Islet precursor cell (in vitro differentiated cells): ENCODE measurements at regions not wholly inside any gene's neighbourhood (a gene's known extent, or its start where the extent isn't known, plus 50 kb on each side); places are given as distances from the start of the nearest gene placed in this dataset.

Experiments used
- DNase-seq: peaks from one replicate; pipeline ENCODE4 v3.0.0-alpha.2; 2018

DNA sequence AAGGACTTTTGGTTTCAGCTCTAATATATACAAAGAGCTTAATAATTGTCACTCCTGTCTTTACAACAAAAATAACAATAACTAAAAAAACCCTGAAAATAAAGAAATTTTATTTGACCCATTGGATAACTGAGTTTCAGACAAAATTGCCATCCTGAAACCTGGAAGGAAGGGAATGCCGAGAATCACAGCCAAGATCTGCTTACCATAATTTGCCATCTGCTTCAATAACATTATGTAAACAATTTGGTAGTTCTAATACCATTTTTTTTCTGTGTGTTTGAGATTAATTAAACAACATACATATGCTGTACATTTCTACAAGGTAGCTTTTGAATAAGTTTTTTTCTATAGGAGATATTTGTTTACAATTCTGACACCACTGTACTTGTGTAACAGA, 596.3 kb upstream of the MGAT4C start:
- no peak for DNase-seq

GRCh38 chr12:86838711-86839110, 582.5 kb upstream of the MGAT4C start:
- DNase-seq = peak; percentile 41

DNA sequence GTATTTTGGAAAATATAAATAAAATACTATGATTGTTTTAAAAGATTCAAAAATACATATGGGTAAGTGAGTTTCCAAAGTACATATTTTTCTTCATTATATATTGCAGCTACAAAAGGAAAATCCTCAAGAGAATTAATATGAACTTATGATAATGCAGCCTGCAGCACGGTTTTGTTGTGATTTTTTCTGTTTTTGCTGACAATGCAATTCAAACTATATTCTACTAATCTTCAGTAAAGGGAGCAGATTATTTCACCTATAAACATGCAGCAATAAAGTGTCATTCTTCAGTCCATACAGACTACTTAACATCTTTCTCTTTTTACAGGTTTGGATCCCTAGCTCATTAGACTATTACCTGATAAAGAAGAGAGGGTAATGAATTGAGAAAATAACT, 582.1 kb upstream of the MGAT4C start:
- DNase-seq = no peak

GRCh38 chr12:86837246-86837645, 581.1 kb upstream of the MGAT4C start:
- DNase-seq = peak; percentile 52

- DNase-seq = no peak
Observed at GRCh38 chr12:86834217-86834616, 578.0 kb upstream of the MGAT4C start.

- no peak for DNase-seq
Observed at GRCh38 chr12:86827409-86827808, 571.2 kb upstream of the MGAT4C start.

DNA sequence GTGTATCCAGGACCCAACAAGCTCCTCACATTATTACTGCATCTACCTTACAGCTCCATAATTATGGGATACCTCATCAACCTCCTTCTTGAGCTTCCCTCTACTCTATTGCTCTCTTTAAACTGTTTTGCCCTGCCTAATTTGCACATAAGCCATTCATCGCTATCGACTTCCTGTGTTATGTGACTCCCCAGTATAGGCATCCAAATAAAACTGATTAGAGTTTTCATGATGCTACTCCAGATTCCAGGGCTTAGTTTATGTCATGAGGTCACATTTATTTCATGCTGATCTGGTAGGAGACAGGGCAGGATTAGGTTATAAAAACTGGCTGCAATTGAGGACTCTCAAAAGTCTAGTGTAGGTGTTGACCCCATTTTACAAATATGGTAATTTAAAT, 569.9 kb upstream of the MGAT4C start:
- DNase-seq = no peak

DNA sequence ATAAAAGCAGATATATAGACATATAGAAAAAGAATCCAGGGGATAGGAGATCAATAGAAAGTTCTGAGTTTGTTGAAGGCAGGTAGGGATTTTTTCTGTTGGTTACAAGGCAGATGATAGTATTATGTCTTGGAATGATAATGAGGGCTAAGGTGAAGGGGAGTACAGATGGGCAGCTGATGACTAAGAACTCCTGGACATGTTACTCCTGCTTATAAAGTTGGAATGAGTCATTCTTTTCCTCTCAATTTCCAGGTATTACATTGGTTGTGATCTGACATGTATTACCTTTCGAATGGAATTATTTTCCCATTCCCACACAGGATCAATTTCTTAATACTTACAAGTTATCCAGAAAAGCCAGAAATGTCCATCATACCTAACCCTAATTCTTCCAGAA, 545.2 kb upstream of the MGAT4C start:
- DNase-seq = no peak

GRCh38 chr12:86799616-86800015, 543.4 kb upstream of the MGAT4C start:
- no peak for DNase-seq

DNA sequence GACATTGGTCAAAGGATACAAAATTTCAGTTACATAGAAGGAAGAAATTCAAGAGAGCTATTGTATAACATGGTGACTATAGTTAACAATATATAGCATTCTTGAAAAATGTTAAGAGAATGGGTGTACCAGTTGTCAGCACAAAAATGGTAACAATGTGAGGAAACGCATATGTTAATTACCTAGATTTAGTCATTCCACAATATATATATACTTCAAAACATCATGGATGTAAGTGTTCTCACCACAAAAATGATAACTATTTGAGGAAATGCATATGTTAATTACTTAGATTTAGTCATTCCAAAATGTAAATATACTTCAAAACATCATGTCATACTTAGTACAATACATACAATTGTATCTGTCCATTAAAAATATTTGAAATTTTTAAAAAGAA, 540.4 kb upstream of the MGAT4C start:
- DNase-seq = no peak

DNA sequence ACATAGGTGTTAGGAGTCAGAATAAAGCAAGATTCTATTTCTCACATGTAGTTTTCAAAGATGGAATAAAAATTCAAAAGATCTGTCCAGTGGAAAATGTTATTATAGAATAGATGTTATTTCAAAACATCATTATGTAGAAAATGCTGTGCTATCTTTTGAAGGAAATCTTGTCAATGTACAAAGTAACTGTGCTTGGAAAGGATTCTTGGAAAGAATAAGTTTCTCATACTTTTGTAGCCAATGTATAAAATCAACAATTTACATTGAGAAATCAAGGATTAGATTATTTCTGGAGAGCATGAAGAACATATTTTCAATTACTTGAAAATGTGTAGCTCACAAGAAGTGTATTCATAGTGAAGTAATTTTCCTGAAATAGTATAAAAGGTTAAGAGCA, 532.5 kb upstream of the MGAT4C start:
- no peak for DNase-seq

- DNase-seq = no peak
Observed at GRCh38 chr12:86787419-86787818, 531.2 kb upstream of the MGAT4C start.

- no peak for DNase-seq
Observed at GRCh38 chr12:86777325-86777724, 521.1 kb upstream of the MGAT4C start.

DNA sequence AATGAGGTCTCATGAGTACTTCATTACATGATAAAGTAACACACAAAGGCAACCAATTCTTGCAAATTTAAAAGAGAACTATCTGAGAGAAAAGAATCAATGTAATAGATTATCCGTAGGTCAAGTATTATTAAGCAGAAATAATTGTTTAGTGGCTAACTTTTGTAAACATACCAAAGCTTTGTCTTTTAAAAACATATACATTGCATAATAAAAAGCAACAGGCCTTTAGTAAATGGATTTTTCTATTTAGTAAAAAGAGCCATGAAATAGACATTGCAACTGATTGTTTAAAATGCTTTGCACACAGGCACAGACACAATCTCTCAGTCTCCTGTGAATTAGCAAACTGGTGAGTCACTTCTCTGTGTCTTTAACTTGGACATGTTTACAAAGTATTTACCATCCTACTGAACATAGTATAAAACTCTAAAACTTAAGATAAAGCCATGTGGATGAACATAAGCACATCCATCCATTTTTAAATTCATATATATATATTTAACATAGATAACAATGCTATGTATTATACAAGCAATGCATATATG, 518.7 kb upstream of the MGAT4C start:
- no peak for DNase-seq

GRCh38 chr12:86772696-86773095, 516.5 kb upstream of the MGAT4C start:
- DNase-seq = no peak

- no peak for DNase-seq
Observed at GRCh38 chr12:86770871-86771270, 514.7 kb upstream of the MGAT4C start.

DNA sequence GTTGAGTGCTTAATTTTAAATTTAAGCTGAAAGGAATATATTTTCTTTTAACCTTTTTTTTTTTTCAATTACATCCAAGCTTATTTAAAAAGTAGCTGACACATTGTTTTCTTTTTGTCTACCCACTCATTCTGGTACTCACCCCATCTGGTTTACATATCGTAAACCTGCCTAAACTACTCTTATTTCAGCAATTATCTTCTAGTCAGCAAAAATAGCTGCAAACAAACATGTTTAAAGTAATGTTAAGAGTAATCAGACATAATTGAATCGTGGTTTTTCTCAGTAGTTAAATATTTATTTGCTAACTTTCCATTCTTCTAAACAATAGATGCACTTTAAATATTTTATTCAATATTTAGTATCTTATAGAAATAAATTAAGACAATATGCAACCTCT, 492.7 kb upstream of the MGAT4C start:
- no peak for DNase-seq

DNA sequence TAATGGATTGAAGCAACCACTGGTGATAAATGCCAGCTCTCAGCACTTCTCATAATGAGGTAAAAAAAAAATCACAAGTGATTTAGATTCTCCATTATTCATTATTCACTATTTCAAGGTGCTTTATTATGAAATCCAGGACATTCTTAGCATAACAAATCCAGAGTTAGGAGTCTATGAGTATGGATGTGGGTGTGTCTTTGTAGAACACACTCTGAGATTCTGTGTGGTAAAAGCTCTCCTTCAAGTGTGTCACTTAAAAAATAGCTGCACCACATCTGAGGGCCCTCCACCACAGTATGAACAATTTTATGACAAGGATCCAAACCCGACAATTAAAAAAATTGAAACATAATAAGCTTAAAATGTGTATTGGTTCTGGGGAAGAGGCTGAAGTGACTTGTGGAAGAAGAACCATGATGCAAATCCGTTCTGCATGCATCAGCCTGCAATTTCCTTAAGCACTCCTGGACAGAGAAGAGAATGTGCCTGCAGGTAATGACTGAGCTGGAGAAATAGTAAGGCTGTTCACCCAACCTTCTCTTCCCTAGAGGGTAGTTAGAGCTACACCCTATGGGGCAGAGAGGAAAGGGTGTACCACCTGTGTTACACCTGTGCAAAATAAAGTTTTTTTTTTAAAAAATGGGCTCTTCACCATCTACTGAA, 488.5 kb upstream of the MGAT4C start:
- DNase-seq = no peak

DNA sequence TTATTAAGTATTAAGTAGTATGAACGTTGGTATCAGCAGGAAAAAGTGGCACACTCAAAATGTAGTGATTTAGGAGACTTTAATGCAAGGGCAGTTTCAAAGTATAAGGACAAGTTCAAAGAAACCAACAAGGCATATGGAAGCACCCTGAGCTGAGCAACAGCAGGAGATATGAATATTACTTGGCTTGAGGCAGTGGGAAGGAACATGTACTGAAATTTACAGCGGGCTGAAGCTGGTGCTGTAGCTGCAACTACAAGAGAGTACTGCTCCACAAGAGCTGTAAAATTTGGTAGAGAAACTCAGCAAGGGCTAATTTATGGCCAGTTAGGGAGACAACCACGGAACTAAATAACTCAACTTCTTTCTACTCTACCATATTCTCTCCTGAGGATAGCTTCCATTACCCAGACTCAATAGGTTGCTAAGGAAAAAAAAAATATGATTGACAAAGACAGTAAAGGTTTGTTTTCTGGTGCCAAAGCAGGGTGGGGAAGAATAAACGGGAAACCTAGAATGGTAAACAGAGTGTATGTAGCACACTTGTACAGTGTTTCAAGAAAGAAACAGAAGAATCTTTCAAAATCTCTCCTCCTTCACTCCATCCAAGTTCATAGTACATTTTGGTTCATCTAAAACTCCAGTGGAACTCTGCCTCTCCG, 487.8 kb upstream of the MGAT4C start:
- DNase-seq = no peak

GRCh38 chr12:86741531-86741930, 485.3 kb upstream of the MGAT4C start:
- DNase-seq = no peak

GRCh38 chr12:86735851-86736250, 479.7 kb upstream of the MGAT4C start:
- no peak for DNase-seq

- no peak for DNase-seq
Observed at GRCh38 chr12:86735072-86735471, 478.9 kb upstream of the MGAT4C start.

GRCh38 chr12:86730233-86730632, 474.0 kb upstream of the MGAT4C start:
- no peak for DNase-seq

GRCh38 chr12:86729739-86730138, 473.5 kb upstream of the MGAT4C start:
- DNase-seq = no peak

DNA sequence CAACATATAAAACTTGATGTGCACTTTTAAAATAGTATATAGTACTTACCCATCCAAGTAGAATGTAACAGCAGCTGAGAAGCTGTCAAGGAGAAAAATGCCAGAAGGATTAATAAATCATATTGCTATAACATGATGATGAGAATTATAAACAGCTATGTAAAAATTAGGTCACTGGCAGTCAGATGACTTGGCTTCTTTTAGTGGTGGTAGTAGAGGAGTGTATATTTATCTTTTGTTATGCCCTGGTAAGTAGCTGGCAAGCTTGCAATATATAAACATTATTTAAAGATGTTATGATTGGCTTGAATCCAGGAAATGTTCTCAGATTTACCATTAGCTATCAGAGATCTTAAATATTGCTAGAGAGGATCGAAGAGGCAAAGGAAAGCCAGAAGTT, 471.0 kb upstream of the MGAT4C start:
- no peak for DNase-seq
